ENCODE measurements at regions not wholly inside any gene's neighbourhood (a gene's known extent, or its start where the extent isn't known, plus 50 kb on each side); places are given as distances from the start of the nearest gene placed in this dataset.

GRCh38 chr10:90306187-90306586 lies 551.7 kb downstream of the HTR7 start:
- TF ChIP-seq CTCF (IDR thresholded peaks at IDR 0.05) = no peak
- no peak for TF ChIP-seq POLR2A (IDR thresholded peaks at IDR 0.05)
